Panc1 (cell line): ENCODE measurements at regions not wholly inside any gene's neighbourhood (a gene's known extent, or its start where the extent isn't known, plus 50 kb on each side); places are given as distances from the start of the nearest gene placed in this dataset.

ENCODE experiments used
- REST ChIP-seq, 2 experiments: IDR thresholded peaks; 2 replicates each; pipeline ENCODE4 v1.6.1; 2011 to 2012; ENCODE audit warnings: low read depth in 2 of 2, control low read depth in 1 of 2, low read length in 1 of 2, mild to moderate bottlenecking in 1 of 2, moderate library complexity in 1 of 2; ENCODE audit not compliant: insufficient read depth in 1 of 2
- TF ChIP-seq, protein P1 (sequence below): fragments of 450-650 bp; IDR thresholded peaks from 2 replicates; pipeline ENCODE4 v1.5.1; 2017; ENCODE audit warnings: mild to moderate bottlenecking

GRCh38 chr2:118421648-118422047 lies 333.4 kb downstream of the INSIG2 start:
- TF ChIP-seq, protein P1, sequence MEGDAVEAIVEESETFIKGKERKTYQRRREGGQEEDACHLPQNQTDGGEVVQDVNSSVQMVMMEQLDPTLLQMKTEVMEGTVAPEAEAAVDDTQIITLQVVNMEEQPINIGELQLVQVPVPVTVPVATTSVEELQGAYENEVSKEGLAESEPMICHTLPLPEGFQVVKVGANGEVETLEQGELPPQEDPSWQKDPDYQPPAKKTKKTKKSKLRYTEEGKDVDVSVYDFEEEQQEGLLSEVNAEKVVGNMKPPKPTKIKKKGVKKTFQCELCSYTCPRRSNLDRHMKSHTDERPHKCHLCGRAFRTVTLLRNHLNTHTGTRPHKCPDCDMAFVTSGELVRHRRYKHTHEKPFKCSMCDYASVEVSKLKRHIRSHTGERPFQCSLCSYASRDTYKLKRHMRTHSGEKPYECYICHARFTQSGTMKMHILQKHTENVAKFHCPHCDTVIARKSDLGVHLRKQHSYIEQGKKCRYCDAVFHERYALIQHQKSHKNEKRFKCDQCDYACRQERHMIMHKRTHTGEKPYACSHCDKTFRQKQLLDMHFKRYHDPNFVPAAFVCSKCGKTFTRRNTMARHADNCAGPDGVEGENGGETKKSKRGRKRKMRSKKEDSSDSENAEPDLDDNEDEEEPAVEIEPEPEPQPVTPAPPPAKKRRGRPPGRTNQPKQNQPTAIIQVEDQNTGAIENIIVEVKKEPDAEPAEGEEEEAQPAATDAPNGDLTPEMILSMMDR = no peak
- TF ChIP-seq REST (IDR thresholded peaks at IDR 0.05; ENCODE audit: insufficient read depth in 1 of 2, low read depth in 2 of 2, low read length in 1 of 2) = no peak
